ENCODE measurements at regions not wholly inside any gene's neighbourhood (a gene's known extent, or its start where the extent isn't known, plus 50 kb on each side); places are given as distances from the start of the nearest gene placed in this dataset.
"Not testable (repeated sequence)": the region's sequence is repeated elsewhere in the genome, so short reads cannot be mapped to it uniquely, and the experiment has no call there.

GRCh38 chr7:6959942-6960341, 133.9 kb upstream of the CCZ1B start:
- TF ChIP-seq, protein P1, sequence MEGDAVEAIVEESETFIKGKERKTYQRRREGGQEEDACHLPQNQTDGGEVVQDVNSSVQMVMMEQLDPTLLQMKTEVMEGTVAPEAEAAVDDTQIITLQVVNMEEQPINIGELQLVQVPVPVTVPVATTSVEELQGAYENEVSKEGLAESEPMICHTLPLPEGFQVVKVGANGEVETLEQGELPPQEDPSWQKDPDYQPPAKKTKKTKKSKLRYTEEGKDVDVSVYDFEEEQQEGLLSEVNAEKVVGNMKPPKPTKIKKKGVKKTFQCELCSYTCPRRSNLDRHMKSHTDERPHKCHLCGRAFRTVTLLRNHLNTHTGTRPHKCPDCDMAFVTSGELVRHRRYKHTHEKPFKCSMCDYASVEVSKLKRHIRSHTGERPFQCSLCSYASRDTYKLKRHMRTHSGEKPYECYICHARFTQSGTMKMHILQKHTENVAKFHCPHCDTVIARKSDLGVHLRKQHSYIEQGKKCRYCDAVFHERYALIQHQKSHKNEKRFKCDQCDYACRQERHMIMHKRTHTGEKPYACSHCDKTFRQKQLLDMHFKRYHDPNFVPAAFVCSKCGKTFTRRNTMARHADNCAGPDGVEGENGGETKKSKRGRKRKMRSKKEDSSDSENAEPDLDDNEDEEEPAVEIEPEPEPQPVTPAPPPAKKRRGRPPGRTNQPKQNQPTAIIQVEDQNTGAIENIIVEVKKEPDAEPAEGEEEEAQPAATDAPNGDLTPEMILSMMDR (IDR thresholded peaks at IDR 0.05; ENCODE audit: insufficient read depth, low read depth, low read length): not testable (repeated sequence)
- TF ChIP-seq EZH2 (IDR thresholded peaks at IDR 0.05; ENCODE audit: insufficient read depth, low read length): not testable (repeated sequence)

Measured in astrocyte (in vitro differentiated cells and primary cell).